ENCODE measurements at regions not wholly inside any gene's neighbourhood (a gene's known extent, or its start where the extent isn't known, plus 50 kb on each side); places are given as distances from the start of the nearest gene placed in this dataset.

DNA sequence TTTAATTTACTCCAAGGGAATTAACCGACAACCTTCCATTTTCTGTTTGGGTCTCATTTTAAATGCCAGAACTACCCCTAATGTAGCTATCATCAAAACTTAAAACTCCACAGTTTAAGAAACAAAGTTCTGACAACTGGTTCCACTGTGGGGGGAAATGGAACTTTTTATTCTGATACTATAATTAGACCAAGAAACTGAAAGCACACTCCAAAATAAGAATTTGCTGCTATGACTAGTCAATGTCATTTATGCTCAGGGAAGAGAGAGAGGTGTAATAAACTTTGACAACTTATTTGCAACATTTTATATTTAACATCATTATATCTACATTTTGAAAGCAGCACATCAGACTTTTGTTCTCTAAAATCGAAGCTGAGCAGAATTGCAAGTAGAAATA, 169.2 kb downstream of the ANXA2 start:
- Histone ChIP-seq H3K9ac (ENCODE audit: low read length) (no peak overlapping the region; the same call in 1 of the 2 replicates), H3K79me2 (ENCODE audit: low read length) (no peaks in the 10 kb centered on the region), H3F3A (ENCODE audit: insufficient read depth, low read length) (no peaks in the 10 kb centered on the region), H3K36me3 (replicated peaks; ENCODE audit: insufficient read depth, low read length) (no peaks in the 10 kb centered on the region), H3K4me3 (ENCODE audit: low read length) (peak overlapping the region; percentile 37), H3K9me2 (replicated peaks; ENCODE audit: insufficient read depth, low read length) (no peaks in the 10 kb centered on the region), H3K4me1 (ENCODE audit: low read length) (peaks cover 26% of the 10 kb centered on the region), H4K20me1 (ENCODE audit: insufficient read depth, low read length) (no peaks in the 10 kb centered on the region), H3K9me3 (replicated peaks; ENCODE audit: insufficient read depth, low read length) (no peaks in the 10 kb centered on the region), H2AFZ (ENCODE audit: low read length) (peak overlapping the region; percentile 80), H3K27ac (ENCODE audit: low read length) (peak overlapping the region; percentile 64; the same call in 1 of the 2 replicates), H3K27me3 (replicated peaks; ENCODE audit: insufficient read depth, low read length) (no peaks in the 10 kb centered on the region), H3K4me2 (ENCODE audit: low read depth, low read length) (peak overlapping the region; percentile 95)
- TF ChIP-seq EZH2phosphoT487 (IDR thresholded peaks at IDR 0.05; ENCODE audit: low read length) = no peak
- TF ChIP-seq, protein P1, sequence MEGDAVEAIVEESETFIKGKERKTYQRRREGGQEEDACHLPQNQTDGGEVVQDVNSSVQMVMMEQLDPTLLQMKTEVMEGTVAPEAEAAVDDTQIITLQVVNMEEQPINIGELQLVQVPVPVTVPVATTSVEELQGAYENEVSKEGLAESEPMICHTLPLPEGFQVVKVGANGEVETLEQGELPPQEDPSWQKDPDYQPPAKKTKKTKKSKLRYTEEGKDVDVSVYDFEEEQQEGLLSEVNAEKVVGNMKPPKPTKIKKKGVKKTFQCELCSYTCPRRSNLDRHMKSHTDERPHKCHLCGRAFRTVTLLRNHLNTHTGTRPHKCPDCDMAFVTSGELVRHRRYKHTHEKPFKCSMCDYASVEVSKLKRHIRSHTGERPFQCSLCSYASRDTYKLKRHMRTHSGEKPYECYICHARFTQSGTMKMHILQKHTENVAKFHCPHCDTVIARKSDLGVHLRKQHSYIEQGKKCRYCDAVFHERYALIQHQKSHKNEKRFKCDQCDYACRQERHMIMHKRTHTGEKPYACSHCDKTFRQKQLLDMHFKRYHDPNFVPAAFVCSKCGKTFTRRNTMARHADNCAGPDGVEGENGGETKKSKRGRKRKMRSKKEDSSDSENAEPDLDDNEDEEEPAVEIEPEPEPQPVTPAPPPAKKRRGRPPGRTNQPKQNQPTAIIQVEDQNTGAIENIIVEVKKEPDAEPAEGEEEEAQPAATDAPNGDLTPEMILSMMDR (IDR thresholded peaks at IDR 0.05; ENCODE audit: low read length) = no peak
- DNase-seq = peak; percentile 67

DNA sequence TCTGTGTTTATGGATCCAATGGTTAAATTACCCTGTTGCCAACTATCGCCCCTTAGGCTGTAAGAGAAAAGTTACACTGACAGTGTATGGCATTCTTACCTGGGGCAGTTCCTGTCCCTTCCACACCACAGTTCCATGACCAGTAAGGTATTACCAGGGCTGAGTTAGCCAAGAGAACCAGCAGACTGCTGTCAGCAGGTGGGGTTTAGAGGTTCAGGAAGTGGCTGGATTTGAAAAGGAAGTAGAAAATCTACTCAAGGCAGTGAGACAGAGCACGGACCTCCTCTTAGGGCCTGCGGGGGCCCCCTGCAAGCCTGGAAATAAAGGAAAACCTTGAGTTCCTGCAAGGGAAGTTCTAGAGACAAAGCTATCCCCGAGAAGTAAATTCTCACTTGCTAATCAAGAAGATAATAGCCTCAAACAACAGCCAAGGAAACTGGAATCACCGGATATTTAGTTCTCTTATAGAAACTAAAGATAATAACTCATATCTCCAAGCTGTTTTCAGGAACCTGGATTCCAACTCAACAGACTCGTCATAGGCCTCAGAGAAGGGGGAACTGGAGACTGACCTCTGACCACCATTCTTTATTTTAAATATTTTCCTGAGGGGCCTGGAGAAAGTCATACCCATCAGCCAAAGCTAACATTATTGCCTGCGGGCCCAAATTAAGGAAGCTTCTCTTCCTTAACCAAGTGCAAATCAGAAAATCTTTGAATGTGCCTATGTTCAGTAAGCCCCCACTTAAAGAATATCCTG, 161.7 kb downstream of the ANXA2 start:
- Histone ChIP-seq H3K36me3 (replicated peaks; ENCODE audit: insufficient read depth, low read length) (no peaks in the 10 kb centered on the region), H3K27ac (ENCODE audit: low read length) (no peak overlapping the region), H4K20me1 (ENCODE audit: insufficient read depth, low read length) (no peaks in the 10 kb centered on the region), H3K9me3 (replicated peaks; ENCODE audit: insufficient read depth, low read length) (no peaks in the 10 kb centered on the region), H3K4me3 (ENCODE audit: low read length) (no peak overlapping the region), H3K9ac (ENCODE audit: low read length) (no peak overlapping the region), H3F3A (ENCODE audit: insufficient read depth, low read length) (no peaks in the 10 kb centered on the region), H3K4me2 (ENCODE audit: low read depth, low read length) (peak overlapping the region; percentile 27; the same call in 1 of the 2 replicates), H3K4me1 (ENCODE audit: low read length) (0 out of 2 replicates have a peak, but pooled peaks cover 4% of the 10 kb centered on the region), H3K9me2 (replicated peaks; ENCODE audit: insufficient read depth, low read length) (no peaks in the 10 kb centered on the region), H3K79me2 (ENCODE audit: low read length) (no peaks in the 10 kb centered on the region), H3K27me3 (replicated peaks; ENCODE audit: insufficient read depth, low read length) (no peaks in the 10 kb centered on the region), H2AFZ (ENCODE audit: low read length) (0 out of 2 replicates have a peak overlapping the region, but pooled peaks have one; percentile 28)
- peak; percentile 30 for DNase-seq
- TF ChIP-seq EZH2phosphoT487 (IDR thresholded peaks at IDR 0.05; ENCODE audit: low read length) (no peak), EZH2 (optimal IDR thresholded peaks at IDR 0.05; ENCODE audit: low read depth, low read length) (no peak)
- TF ChIP-seq, protein P1 (IDR thresholded peaks at IDR 0.05; ENCODE audit: low read length) = no peak

DNA sequence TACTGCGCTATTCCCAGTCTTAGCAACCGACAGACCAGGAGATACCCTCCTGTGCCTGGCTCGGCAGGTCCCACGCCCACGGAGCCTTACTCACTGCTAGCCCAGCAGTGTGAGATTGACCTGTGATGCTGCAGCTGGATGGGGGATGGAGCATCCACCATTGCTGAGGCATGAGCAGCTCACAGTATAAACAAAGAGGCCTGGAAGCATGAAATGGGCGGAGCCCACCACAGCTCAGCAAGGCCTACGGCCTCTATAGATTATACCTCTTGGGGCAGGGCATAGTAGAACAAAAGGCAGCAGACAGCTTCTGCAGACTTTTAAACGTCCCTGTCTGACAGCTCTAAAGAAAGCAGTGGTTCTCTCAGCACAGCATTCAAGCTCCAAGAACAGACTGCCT, 160.3 kb downstream of the ANXA2 start:
- TF ChIP-seq EZH2phosphoT487 (IDR thresholded peaks at IDR 0.05; ENCODE audit: low read length) = no peak
- H3K36me3 ChIP-seq (replicated peaks; ENCODE audit: insufficient read depth, low read length) = no peaks in the 10 kb centered on the region
- H3K4me2 ChIP-seq (ENCODE audit: low read depth, low read length) = no peak overlapping the region
- no peaks in the 10 kb centered on the region for H3F3A ChIP-seq (ENCODE audit: insufficient read depth, low read length)
- H3K9ac ChIP-seq (ENCODE audit: low read length) = no peak overlapping the region
- H2AFZ ChIP-seq (ENCODE audit: low read length) = no peak overlapping the region
- no peaks in the 10 kb centered on the region for H3K9me3 ChIP-seq (replicated peaks; ENCODE audit: insufficient read depth, low read length)
- H4K20me1 ChIP-seq (ENCODE audit: insufficient read depth, low read length) = no peaks in the 10 kb centered on the region
- H3K27me3 ChIP-seq (replicated peaks; ENCODE audit: insufficient read depth, low read length) = no peaks in the 10 kb centered on the region
- no peak overlapping the region for H3K27ac ChIP-seq (ENCODE audit: low read length)
- H3K4me3 ChIP-seq (ENCODE audit: low read length) = no peak overlapping the region
- DNase-seq = no peak
- no peaks in the 10 kb centered on the region for H3K79me2 ChIP-seq (ENCODE audit: low read length)
- 0 out of 2 replicates have a peak, but pooled peaks cover 4% of the 10 kb centered on the region for H3K4me1 ChIP-seq (ENCODE audit: low read length)
- H3K9me2 ChIP-seq (replicated peaks; ENCODE audit: insufficient read depth, low read length) = no peaks in the 10 kb centered on the region

DNA sequence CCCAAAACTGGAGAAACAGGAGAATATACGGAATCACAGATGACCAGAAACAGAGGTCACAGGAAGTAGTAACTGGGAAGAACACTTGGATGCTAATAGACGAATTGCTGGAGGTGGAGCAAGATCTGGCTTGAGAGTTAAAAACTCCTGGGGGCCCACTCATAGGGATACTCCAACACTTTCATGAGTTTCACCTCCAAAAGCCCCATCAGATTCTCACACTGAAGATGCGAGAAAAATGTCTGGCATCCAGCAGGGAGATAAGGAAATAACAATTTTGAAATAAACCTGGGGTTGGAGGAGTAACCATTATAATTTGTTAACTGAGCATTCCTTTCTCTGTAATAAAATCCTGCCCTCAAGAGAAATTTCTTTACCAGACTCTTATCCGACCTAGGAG, 154.0 kb downstream of the ANXA2 start:
- Histone ChIP-seq H3K36me3 (replicated peaks; ENCODE audit: insufficient read depth, low read length) (no peaks in the 10 kb centered on the region), H2AFZ (ENCODE audit: low read length) (no peak overlapping the region), H3K4me1 (ENCODE audit: low read length) (no peaks in the 10 kb centered on the region), H4K20me1 (ENCODE audit: insufficient read depth, low read length) (no peaks in the 10 kb centered on the region), H3F3A (ENCODE audit: insufficient read depth, low read length) (no peaks in the 10 kb centered on the region), H3K9me2 (replicated peaks; ENCODE audit: insufficient read depth, low read length) (no peaks in the 10 kb centered on the region), H3K27me3 (replicated peaks; ENCODE audit: insufficient read depth, low read length) (no peaks in the 10 kb centered on the region), H3K9ac (ENCODE audit: low read length) (no peak overlapping the region), H3K9me3 (replicated peaks; ENCODE audit: insufficient read depth, low read length) (no peaks in the 10 kb centered on the region), H3K4me2 (ENCODE audit: low read depth, low read length) (no peak overlapping the region), H3K4me3 (ENCODE audit: low read length) (no peak overlapping the region), H3K27ac (ENCODE audit: low read length) (no peak overlapping the region), H3K79me2 (ENCODE audit: low read length) (no peaks in the 10 kb centered on the region)
- TF ChIP-seq, protein P1 (IDR thresholded peaks at IDR 0.05; ENCODE audit: low read length) = no peak
- TF ChIP-seq EZH2phosphoT487 (IDR thresholded peaks at IDR 0.05; ENCODE audit: low read length) (no peak), EZH2 (optimal IDR thresholded peaks at IDR 0.05; ENCODE audit: low read depth, low read length) (no peak)
- DNase-seq = no peak

All from MM.1S (cell line).